SK-N-SH (cell line): ENCODE measurements at regions not wholly inside any gene's neighbourhood (a gene's known extent, or its start where the extent isn't known, plus 50 kb on each side); places are given as distances from the start of the nearest gene placed in this dataset.

Experiments
- CTCF ChIA-PET: fragments of 300-600, 350-600 bp; formaldehyde crosslinking; extraction: SDS; loops from one replicate; lab custom pipeline; 2021; lab: Yijun Ruan, JAX
- POLR2A ChIA-PET: fragments of 350-600 bp; sonication (Branson Sonifier 250); formaldehyde crosslinking; extraction: SDS; loops from one replicate; lab custom pipeline; 2020; ENCODE audit warnings: antibody characterized with exemption, inconsistent platforms; lab: Yijun Ruan, JAX
- DNase-seq: peaks from one replicate; pipeline ENCODE4 v3.0.0; 2012
- H2AFZ ChIP-seq: fragments of 200-600 bp; sonication (generic); 2 replicates; pipeline ENCODE4 v1.8.1; 2016; ENCODE audit warnings: antibody characterized with exemption, mild to moderate bottlenecking, low read depth
- H3F3A ChIP-seq: fragments of 200-600 bp; sonication (generic); replicated peaks from 2 replicates; pipeline ENCODE3; 2016; ENCODE audit warnings: antibody characterized with exemption, mild to moderate bottlenecking; ENCODE audit not compliant: insufficient read depth
- H3K27ac ChIP-seq, 2 experiments: fragments of 200-500 bp in 1 of 2; fragments of 200-600 bp in 1 of 2; sonication (Bioruptor generic) in 1 of 2; sonication (generic), shearing (Covaris generic) in 1 of 2; 2 replicates each; pipeline versions ENCODE4 v1.5.1 to v1.6.1; 2014 to 2016; ENCODE audit warnings: low read depth in 2 of 2, inconsistent platforms in 1 of 2, low read length in 1 of 2, mild to moderate bottlenecking in 1 of 2, mixed read lengths in 1 of 2
- H3K27me3 ChIP-seq: fragments of 200-600 bp; sonication (generic), shearing (Covaris generic); 2 replicates; pipeline ENCODE4 v1.6.1; 2016; ENCODE audit warnings: mixed run types; ENCODE audit not compliant: insufficient read depth
- H3K36me3 ChIP-seq, 2 experiments: fragments of 200-500 bp in 1 of 2; fragments of 200-600 bp in 1 of 2; sonication (Bioruptor generic) in 1 of 2; sonication (generic) in 1 of 2; replicated peaks in 1 of 2; 2 replicates each; pipeline versions ENCODE3 to v1.5.1; 2014 to 2016; ENCODE audit warnings: low read length in 1 of 2, mild to moderate bottlenecking in 1 of 2; ENCODE audit not compliant: insufficient read depth in 2 of 2, control insufficient read depth in 1 of 2
- H3K4me1 ChIP-seq, 2 experiments: fragments of 200-500 bp in 1 of 2; fragments of 200-600 bp in 1 of 2; sonication (Bioruptor generic) in 1 of 2; sonication (generic), shearing (Covaris generic) in 1 of 2; 2 replicates each; pipeline versions ENCODE4 v1.5.1 to v1.6.1; 2014 to 2016; ENCODE audit warnings: low read depth in 1 of 2, low read length in 1 of 2, mixed run types in 1 of 2; ENCODE audit not compliant: insufficient read depth in 2 of 2, control insufficient read depth in 1 of 2
- H3K4me2 ChIP-seq: fragments of 200-600 bp; sonication (generic), shearing (Covaris generic); 2 replicates; pipeline ENCODE4 v1.6.1; 2017; ENCODE audit warnings: mixed run types
- H3K4me3 ChIP-seq, 2 experiments: fragments of 200-500 bp in 1 of 2; fragments of 200-600 bp in 1 of 2; sonication (Bioruptor generic) in 1 of 2; sonication (generic), shearing (Covaris generic) in 1 of 2; 2 replicates each; pipeline versions ENCODE4 v1.5.1 to v1.8.1; 2014 to 2016; ENCODE audit warnings: low read depth in 2 of 2, inconsistent platforms in 1 of 2, low read length in 1 of 2, mild to moderate bottlenecking in 1 of 2, mixed read lengths in 1 of 2, moderate library complexity in 1 of 2
- H3K79me2 ChIP-seq: fragments of 200-600 bp; sonication (generic); 2 replicates; pipeline ENCODE4 v1.8.1; 2017; ENCODE audit warnings: mild to moderate bottlenecking; ENCODE audit not compliant: insufficient read depth
- H3K9ac ChIP-seq: fragments of 200-600 bp; sonication (generic); 2 replicates; pipeline ENCODE4 v1.6.1; 2017; ENCODE audit warnings: mixed run types
- H3K9me2 ChIP-seq: fragments of 200-600 bp; sonication (generic); 2 replicates; pipeline ENCODE4 v1.6.1; 2017; ENCODE audit warnings: mixed run types
- H3K9me3 ChIP-seq: fragments of 200-600 bp; sonication (generic); 2 replicates; pipeline ENCODE4 v1.6.1; 2017; ENCODE audit warnings: mixed run types, mild to moderate bottlenecking, moderate library complexity
- H4K20me1 ChIP-seq: fragments of 200-600 bp; sonication (generic); 2 replicates; pipeline ENCODE4 v1.6.1; 2017; ENCODE audit warnings: mild to moderate bottlenecking, mixed run types; ENCODE audit not compliant: insufficient read depth
- CHD2 ChIP-seq: fragments of 150-350 bp; IDR thresholded peaks from 2 replicates; pipeline ENCODE4 v1.6.1; 2018; ENCODE audit warnings: low read length; ENCODE audit not compliant: partially characterized antibody
- ELF1 ChIP-seq: IDR thresholded peaks from 2 replicates; pipeline ENCODE4 v1.4.0; 2012
- EZH2phosphoT487 ChIP-seq: fragments of 200-600 bp; sonication (generic); IDR thresholded peaks from 2 replicates; pipeline ENCODE4 v1.6.1; 2017; ENCODE audit warnings: low read depth, mixed run types, mild to moderate bottlenecking, antibody characterized with exemption, moderate library complexity, borderline replicate concordance
- FOSL2 ChIP-seq: IDR thresholded peaks from 2 replicates; pipeline ENCODE4 v1.4.0; 2012; ENCODE audit warnings: low read depth, mild to moderate bottlenecking, moderate library complexity, borderline replicate concordance
- GABPA ChIP-seq: IDR thresholded peaks from 2 replicates; pipeline ENCODE4 v1.4.0; 2012; ENCODE audit warnings: low read depth, mild to moderate bottlenecking
- GATA2 ChIP-seq: sonication (generic); formaldehyde crosslinking; IDR thresholded peaks from 2 replicates; pipeline ENCODE4 v1.5.0; 2020; ENCODE audit warnings: mild to moderate bottlenecking, missing genetic modification reagents
- IRF3 ChIP-seq: fragments of 150-350 bp; IDR thresholded peaks from 2 replicates; pipeline ENCODE4 v1.6.1; 2016; ENCODE audit warnings: mild to moderate bottlenecking, low read depth, low read length
- PBX3 ChIP-seq: IDR thresholded peaks from 2 replicates; pipeline ENCODE4; 2012
- RCOR1 ChIP-seq: fragments of 150-350 bp; IDR thresholded peaks from 2 replicates; pipeline ENCODE4 v1.6.1; 2017; ENCODE audit warnings: antibody characterized with exemption, low read length
- TCF12 ChIP-seq: IDR thresholded peaks from 2 replicates; pipeline ENCODE4 v1.4.0; 2012
- USF1 ChIP-seq: IDR thresholded peaks from 2 replicates; pipeline ENCODE4 v1.4.0; 2012; ENCODE audit warnings: low read depth, borderline replicate concordance
- USF2 ChIP-seq: fragments of 150-350 bp; IDR thresholded peaks from 2 replicates; pipeline ENCODE4 v1.6.1; 2017; ENCODE audit warnings: antibody characterized with exemption, low read length, low read depth, borderline replicate concordance
- WGBS: methylation state at CpG from one replicate; pipeline ENCODE4 v1.1.6; 2017; ENCODE audit warnings: low lambda C conversion rate; 5-methylcytosine and 5-hydroxymethylcytosine counted together

- Histone ChIP-seq H3K9me3 (no peaks in the 10 kb centered on the region), H3K27ac (no peak overlapping the region), H2AFZ (no peak overlapping the region), H3K36me3 (no peaks in the 10 kb centered on the region), H3K79me2 (no peaks in the 10 kb centered on the region), H3K9me2 (no peaks in the 10 kb centered on the region), H3K4me2 (no peak overlapping the region), H3F3A (no peaks in the 10 kb centered on the region), H4K20me1 (no peaks in the 10 kb centered on the region), H3K9ac (no peak overlapping the region), H3K4me1 (no peaks in the 10 kb centered on the region), H3K4me3 (no peak overlapping the region), H3K27me3 (no peaks in the 10 kb centered on the region)
- ChIA-PET CTCF (interaction anchor here (0.6 kb wide), 1 partner anchor 250 kb away, joined by 3 read pairs; no protein-coding TSS in a partner anchor), POLR2A (no interaction called here)
- no peak for DNase-seq
- WGBS, result 36% methylated on average over 1 of the region's 1 CpG
- TF ChIP-seq ELF1 (no peak), PBX3 (no peak), USF2 (no peak), FOSL2 (no peak), GABPA (no peak)
These were observed 55.0 kb upstream of the SI start for GRCh38 chr3:165133188-165133899.

GRCh38 chr3:165130708-165131107, 52.4 kb upstream of the SI start:
- H2AFZ ChIP-seq, result no peak overlapping the region
- no peaks in the 10 kb centered on the region for H3K36me3 ChIP-seq
- H3K4me2 ChIP-seq, result no peak overlapping the region
- H3F3A ChIP-seq, result no peaks in the 10 kb centered on the region
- no peaks in the 10 kb centered on the region for H3K79me2 ChIP-seq
- H4K20me1 ChIP-seq, result no peaks in the 10 kb centered on the region
- H3K27me3 ChIP-seq, result no peaks in the 10 kb centered on the region
- POLR2A ChIA-PET, result no interaction called here
- H3K4me1 ChIP-seq, result no peaks in the 10 kb centered on the region
- H3K4me3 ChIP-seq, result no peak overlapping the region
- CTCF ChIA-PET, result no interaction called here
- no peak for DNase-seq
- H3K9ac ChIP-seq, result no peak overlapping the region
- 9% methylated on average over 2 of the region's 2 CpGs for WGBS
- H3K9me2 ChIP-seq, result no peaks in the 10 kb centered on the region
- H3K27ac ChIP-seq, result no peak overlapping the region
- no peak for TF ChIP-seq IRF3
- TF ChIP-seq TCF12, result no peak
- TF ChIP-seq CHD2, result no peak
- no peak for TF ChIP-seq EZH2phosphoT487
- TF ChIP-seq GATA2 (CRISPR knock-in tag), result no peak
- no peak for TF ChIP-seq RCOR1
- TF ChIP-seq USF1, result no peak
- no peaks in the 10 kb centered on the region for H3K9me3 ChIP-seq
